Skeletal muscle tissue (tissue), 3 donors: ENCODE measurements at regions not wholly inside any gene's neighbourhood (a gene's known extent, or its start where the extent isn't known, plus 50 kb on each side); places are given as distances from the start of the nearest gene placed in this dataset.

Source experiments
- H3K27ac ChIP-seq: one replicate; pipeline ENCODE4 v1.7.0; 2013; ENCODE audit warnings: mild to moderate bottlenecking, low read depth, low read length, inconsistent platforms
- H3K27me3 ChIP-seq, 3 donors: one replicate each; pipeline ENCODE4 v1.7.0; 2013; ENCODE audit warnings: low read length in 3 of 3; ENCODE audit not compliant: control insufficient read depth in 3 of 3, insufficient read depth in 3 of 3
- H3K36me3 ChIP-seq, 3 donors: one replicate each; pipeline ENCODE4 v1.7.0; 2013; ENCODE audit warnings: low read length in 3 of 3; ENCODE audit not compliant: control insufficient read depth in 3 of 3, insufficient read depth in 3 of 3
- H3K4me1 ChIP-seq, 3 donors: one replicate each; pipeline ENCODE4 v1.7.0; 2013; ENCODE audit warnings: low read length in 3 of 3, mild to moderate bottlenecking in 3 of 3; ENCODE audit not compliant: control insufficient read depth in 3 of 3, insufficient read depth in 3 of 3
- H3K4me3 ChIP-seq, 3 donors: one replicate each; pipeline ENCODE4 v1.7.0; 2013; ENCODE audit warnings: low read length in 3 of 3
- H3K9ac ChIP-seq, 3 donors: one replicate each; pipeline ENCODE4 v1.7.0; 2013; ENCODE audit warnings: low read length in 3 of 3, mild to moderate bottlenecking in 3 of 3, moderate library complexity in 2 of 3, low read depth in 1 of 3
- H3K9me3 ChIP-seq, 3 donors: one replicate each; pipeline ENCODE4 v1.7.0; 2013; ENCODE audit warnings: low read length in 3 of 3; ENCODE audit not compliant: control insufficient read depth in 3 of 3
- donor health status: Osteomylitis.

- no peak overlapping the region for H3K27ac ChIP-seq
- H3K27me3 ChIP-seq, result no peaks in the 10 kb centered on the region
- H3K36me3 ChIP-seq, result no peaks in the 10 kb centered on the region
- H3K4me1 ChIP-seq, result no peaks in the 10 kb centered on the region
- H3K9me3 ChIP-seq, result no peaks in the 10 kb centered on the region
- no peak overlapping the region for H3K4me3 ChIP-seq
- no peak overlapping the region for H3K9ac ChIP-seq
Observed at GRCh38 chr10:109430799-109431198, 492.5 kb downstream of the XPNPEP1 start.

GRCh38 chr10:109430043-109430760 is 493.1 kb downstream of the XPNPEP1 start:
- Histone ChIP-seq H3K27me3 (no peaks in the 10 kb centered on the region), H3K4me3 (no peak overlapping the region), H3K4me1 (no peaks in the 10 kb centered on the region), H3K9me3 (no peaks in the 10 kb centered on the region), H3K36me3 (no peaks in the 10 kb centered on the region), H3K9ac (no peak overlapping the region), H3K27ac (no peak overlapping the region)

- no peaks in the 10 kb centered on the region for H3K9me3 ChIP-seq
- no peaks in the 10 kb centered on the region for H3K27me3 ChIP-seq
- H3K9ac ChIP-seq, result no peak overlapping the region
- H3K4me3 ChIP-seq, result no peak overlapping the region
- H3K27ac ChIP-seq, result no peak overlapping the region
- H3K36me3 ChIP-seq, result no peaks in the 10 kb centered on the region
- no peaks in the 10 kb centered on the region for H3K4me1 ChIP-seq
Observed at GRCh38 chr10:109428775-109429491, 494.4 kb downstream of the XPNPEP1 start.

- no peaks in the 10 kb centered on the region for H3K9me3 ChIP-seq
- no peaks in the 10 kb centered on the region for H3K36me3 ChIP-seq
- H3K27ac ChIP-seq, result no peak overlapping the region
- H3K4me1 ChIP-seq, result no peaks in the 10 kb centered on the region
- no peaks in the 10 kb centered on the region for H3K27me3 ChIP-seq
- no peak overlapping the region for H3K9ac ChIP-seq
- no peak overlapping the region for H3K4me3 ChIP-seq
Observed at GRCh38 chr10:109427411-109427810, 495.9 kb downstream of the XPNPEP1 start.

GRCh38 chr10:109426987-109427386 is 496.3 kb downstream of the XPNPEP1 start:
- Histone ChIP-seq H3K27ac (no peak overlapping the region), H3K9me3 (no peaks in the 10 kb centered on the region), H3K4me3 (no peak overlapping the region), H3K4me1 (no peaks in the 10 kb centered on the region), H3K27me3 (no peaks in the 10 kb centered on the region), H3K36me3 (no peaks in the 10 kb centered on the region), H3K9ac (no peak overlapping the region)

- no peak overlapping the region for H3K9ac ChIP-seq
- H3K27me3 ChIP-seq, result no peaks in the 10 kb centered on the region
- H3K36me3 ChIP-seq, result no peaks in the 10 kb centered on the region
- H3K9me3 ChIP-seq, result no peaks in the 10 kb centered on the region
- no peak overlapping the region for H3K27ac ChIP-seq
- H3K4me1 ChIP-seq, result no peaks in the 10 kb centered on the region
- H3K4me3 ChIP-seq, result no peak overlapping the region
Observed at GRCh38 chr10:109418795-109419194, 504.5 kb downstream of the XPNPEP1 start.

- Histone ChIP-seq H3K9me3 (no peaks in the 10 kb centered on the region), H3K36me3 (no peaks in the 10 kb centered on the region), H3K27ac (no peak overlapping the region), H3K4me1 (no peaks in the 10 kb centered on the region), H3K9ac (no peak overlapping the region), H3K4me3 (no peak overlapping the region), H3K27me3 (no peaks in the 10 kb centered on the region)
Observed at GRCh38 chr10:109417803-109418202, 505.5 kb downstream of the XPNPEP1 start.

GRCh38 chr10:109412353-109412752 is 511.0 kb downstream of the XPNPEP1 start:
- H3K9me3 ChIP-seq, result no peaks in the 10 kb centered on the region
- H3K9ac ChIP-seq, result no peak overlapping the region
- H3K27me3 ChIP-seq, result no peaks in the 10 kb centered on the region
- H3K36me3 ChIP-seq, result no peaks in the 10 kb centered on the region
- H3K4me3 ChIP-seq, result no peak overlapping the region
- no peak overlapping the region for H3K27ac ChIP-seq
- H3K4me1 ChIP-seq, result no peaks in the 10 kb centered on the region

GRCh38 chr10:109411917-109412316 is 511.4 kb downstream of the XPNPEP1 start:
- H3K27me3 ChIP-seq, result no peaks in the 10 kb centered on the region
- no peaks in the 10 kb centered on the region for H3K4me1 ChIP-seq
- H3K27ac ChIP-seq, result no peak overlapping the region
- no peaks in the 10 kb centered on the region for H3K36me3 ChIP-seq
- H3K9ac ChIP-seq, result no peak overlapping the region
- no peaks in the 10 kb centered on the region for H3K9me3 ChIP-seq
- no peak overlapping the region for H3K4me3 ChIP-seq

- Histone ChIP-seq H3K27ac (no peak overlapping the region), H3K27me3 (no peaks in the 10 kb centered on the region), H3K4me1 (no peaks in the 10 kb centered on the region), H3K4me3 (no peak overlapping the region), H3K9me3 (no peaks in the 10 kb centered on the region), H3K36me3 (no peaks in the 10 kb centered on the region), H3K9ac (no peak overlapping the region)
Observed at GRCh38 chr10:109405338-109405737, 518.0 kb downstream of the XPNPEP1 start.
